Stimulated activated CD4-positive, alpha-beta T cell treated with anti-CD3 and anti-CD28 coated beads, Interleukin-1b, Interleukin-23, amount 100 ng/mL, for 24 hours (primary cell): ENCODE measurements at regions not wholly inside any gene's neighbourhood (a gene's known extent, or its start where the extent isn't known, plus 50 kb on each side); places are given as distances from the start of the nearest gene placed in this dataset.

ENCODE experiments used
- DNase-seq, 4 experiments: peaks; one replicate each; pipeline ENCODE4 v3.0.0-alpha.2; 2020; ENCODE audit warnings: low read depth in 4 of 4, low spot score in 1 of 4

GRCh38 chr3:70849911-70850699, 537.7 kb upstream of the MDFIC2 start:
- no peak for DNase-seq

GRCh38 chr3:70840106-70840870, 527.9 kb upstream of the MDFIC2 start:
- no peak for DNase-seq

GRCh38 chr3:70833239-70833960, 521.0 kb upstream of the MDFIC2 start:
- no peak for DNase-seq

GRCh38 chr3:70832834-70833205, 520.4 kb upstream of the MDFIC2 start:
- no peak for DNase-seq

GRCh38 chr3:70832089-70832833, 519.8 kb upstream of the MDFIC2 start:
- DNase-seq = no peak

GRCh38 chr3:70829092-70829491, 516.7 kb upstream of the MDFIC2 start:
- DNase-seq = no peak

- DNase-seq = no peak
Measured at GRCh38 chr3:70824773-70825172, 512.3 kb upstream of the MDFIC2 start.

- no peak for DNase-seq
Measured at GRCh38 chr3:70824078-70824477, 511.6 kb upstream of the MDFIC2 start.

GRCh38 chr3:70823622-70824021, 511.2 kb upstream of the MDFIC2 start:
- DNase-seq = no peak

GRCh38 chr3:70822669-70823068, 510.2 kb upstream of the MDFIC2 start:
- no peak for DNase-seq

- no peak for DNase-seq
Measured at GRCh38 chr3:70821602-70822001, 509.2 kb upstream of the MDFIC2 start.

GRCh38 chr3:70820397-70820796, 508.0 kb upstream of the MDFIC2 start:
- DNase-seq = no peak

- no peak for DNase-seq
Measured at GRCh38 chr3:70818145-70818544, 505.7 kb upstream of the MDFIC2 start.

- DNase-seq = no peak
Measured at GRCh38 chr3:70816346-70816745, 503.9 kb upstream of the MDFIC2 start.

- DNase-seq = no peak
Measured at GRCh38 chr3:70815817-70816216, 503.4 kb upstream of the MDFIC2 start.

GRCh38 chr3:70813311-70813710, 500.9 kb upstream of the MDFIC2 start:
- no peak for DNase-seq

- DNase-seq = no peak
Measured at GRCh38 chr3:70811880-70812279, 499.4 kb upstream of the MDFIC2 start.

GRCh38 chr3:70808881-70809280, 496.4 kb upstream of the MDFIC2 start:
- no peak for DNase-seq

GRCh38 chr3:70806556-70806955, 494.1 kb upstream of the MDFIC2 start:
- DNase-seq = no peak

- DNase-seq = no peak
Measured at GRCh38 chr3:70806021-70806420, 493.6 kb upstream of the MDFIC2 start.
